ENCODE measurements at regions not wholly inside any gene's neighbourhood (a gene's known extent, or its start where the extent isn't known, plus 50 kb on each side); places are given as distances from the start of the nearest gene placed in this dataset.
A peak's percentile ranks its signal among the peaks of the same experiment; 100 is the strongest.

DNA sequence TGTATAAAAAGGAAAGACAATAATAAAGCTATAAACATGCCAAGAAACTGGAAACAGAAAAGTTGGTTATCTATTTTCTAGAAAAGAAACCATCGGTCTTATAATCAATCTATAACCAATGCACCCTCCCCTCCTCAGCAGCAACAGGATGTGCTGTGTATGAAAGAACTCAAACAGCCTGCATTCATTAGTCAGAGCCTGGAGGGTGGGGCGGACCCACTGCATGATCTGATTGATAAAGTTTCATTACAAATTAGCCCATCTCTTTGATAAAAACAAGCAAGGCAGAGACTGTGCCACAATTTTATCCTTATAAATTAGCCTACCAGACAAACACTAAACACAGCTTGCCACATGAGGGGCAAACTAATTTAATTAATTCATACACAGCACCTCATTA lies 448.1 kb downstream of the BCAT1 start:
- no peak for TF ChIP-seq CTCF (IDR thresholded peaks at IDR 0.05; ENCODE audit: insufficient read depth, low read length, poor library complexity, severe bottlenecking)
- no peaks in the 10 kb centered on the region for H3K36me3 ChIP-seq (ENCODE audit: control insufficient read depth, insufficient read depth, low read length)
- no peak for DNase-seq (ENCODE audit: low read depth)
- no peaks in the 10 kb centered on the region for H3K27me3 ChIP-seq (ENCODE audit: control insufficient read depth, insufficient read depth, low read length)
- no peak overlapping the region for H3K4me3 ChIP-seq (ENCODE audit: low read depth, low read length)

GRCh38 chr12:24500421-24500820 lies 448.5 kb downstream of the BCAT1 start:
- no peak overlapping the region for H3K4me3 ChIP-seq (ENCODE audit: low read depth, low read length)
- TF ChIP-seq CTCF (IDR thresholded peaks at IDR 0.05; ENCODE audit: insufficient read depth, low read length, poor library complexity, severe bottlenecking): no peak
- no peaks in the 10 kb centered on the region for H3K27me3 ChIP-seq (ENCODE audit: control insufficient read depth, insufficient read depth, low read length)
- DNase-seq (ENCODE audit: low read depth): no peak
- no peaks in the 10 kb centered on the region for H3K36me3 ChIP-seq (ENCODE audit: control insufficient read depth, insufficient read depth, low read length)

GRCh38 chr12:24499151-24500146 lies 449.5 kb downstream of the BCAT1 start:
- TF ChIP-seq CTCF (IDR thresholded peaks at IDR 0.05; ENCODE audit: insufficient read depth, low read length, poor library complexity, severe bottlenecking): no peak
- Histone ChIP-seq H3K36me3 (ENCODE audit: control insufficient read depth, insufficient read depth, low read length) (no peaks in the 10 kb centered on the region), H3K27me3 (ENCODE audit: control insufficient read depth, insufficient read depth, low read length) (no peaks in the 10 kb centered on the region), H3K4me3 (ENCODE audit: low read depth, low read length) (no peak overlapping the region)
- no peak for DNase-seq (ENCODE audit: low read depth)

- peak; percentile 48 for DNase-seq (ENCODE audit: low read depth)
- H3K27me3 ChIP-seq (ENCODE audit: control insufficient read depth, insufficient read depth, low read length): no peaks in the 10 kb centered on the region
- H3K4me3 ChIP-seq (ENCODE audit: low read depth, low read length): no peak overlapping the region
- H3K36me3 ChIP-seq (ENCODE audit: control insufficient read depth, insufficient read depth, low read length): no peaks in the 10 kb centered on the region
- TF ChIP-seq CTCF (IDR thresholded peaks at IDR 0.05; ENCODE audit: insufficient read depth, low read length, poor library complexity, severe bottlenecking): no peak
These were observed 452.1 kb downstream of the BCAT1 start for GRCh38 chr12:24496755-24497154.

GRCh38 chr12:24494401-24494800 lies 454.5 kb downstream of the BCAT1 start:
- no peaks in the 10 kb centered on the region for H3K27me3 ChIP-seq (ENCODE audit: control insufficient read depth, insufficient read depth, low read length)
- no peak for TF ChIP-seq CTCF (IDR thresholded peaks at IDR 0.05; ENCODE audit: insufficient read depth, low read length, poor library complexity, severe bottlenecking)
- DNase-seq (ENCODE audit: low read depth): no peak
- H3K36me3 ChIP-seq (ENCODE audit: control insufficient read depth, insufficient read depth, low read length): no peaks in the 10 kb centered on the region
- no peak overlapping the region for H3K4me3 ChIP-seq (ENCODE audit: low read depth, low read length)

Measured in kidney epithelial cell (primary cell).